SK-N-MC (cell line): ENCODE measurements at regions not wholly inside any gene's neighbourhood (a gene's known extent, or its start where the extent isn't known, plus 50 kb on each side); places are given as distances from the start of the nearest gene placed in this dataset.

Experiments
- EZH2 ChIP-seq: fragments of 200-600 bp; sonication (generic); IDR thresholded peaks from one replicate; pipeline ENCODE4 v1.6.1; 2017; ENCODE audit warnings: antibody characterized with exemption
- POLR2AphosphoS5 ChIP-seq: IDR thresholded peaks from 2 replicates; pipeline ENCODE4 v1.6.1; 2012; ENCODE audit warnings: mild to moderate bottlenecking, low read depth, low read length, borderline replicate concordance

GRCh38 chr13:21853779-21854178 lies 182.9 kb downstream of the FGF9 start:
- TF ChIP-seq POLR2AphosphoS5 (no peak), EZH2 (no peak)
